HCEC 1CT (cell line): ENCODE measurements at regions not wholly inside any gene's neighbourhood (a gene's known extent, or its start where the extent isn't known, plus 50 kb on each side); places are given as distances from the start of the nearest gene placed in this dataset.
"Not testable (repeated sequence)": the region's sequence is repeated elsewhere in the genome, so short reads cannot be mapped to it uniquely, and the experiment has no call there.

Source experiments
- DNase-seq: peaks from one replicate; pipeline ENCODE4 v3.0.0-alpha.2; 2017

GRCh38 chr3:125697979-125698640, 102.8 kb upstream of the OSBPL11 start:
- peak; percentile 13 for DNase-seq

- DNase-seq, result no peak
These were observed 120.4 kb upstream of the OSBPL11 start for GRCh38 chr3:125715651-125716050.

GRCh38 chr3:125732151-125732550, 136.9 kb upstream of the OSBPL11 start:
- peak; percentile 86 for DNase-seq

- not testable (repeated sequence) for DNase-seq
These were observed 146.9 kb upstream of the OSBPL11 start for GRCh38 chr3:125741991-125742718.

- peak; percentile 57 for DNase-seq
These were observed 147.5 kb upstream of the OSBPL11 start for GRCh38 chr3:125742845-125743244.

GRCh38 chr3:125757050-125757449, 161.8 kb upstream of the OSBPL11 start:
- not testable (repeated sequence) for DNase-seq

GRCh38 chr3:125758641-125759130, 163.4 kb upstream of the OSBPL11 start:
- DNase-seq, result not testable (repeated sequence)

GRCh38 chr3:125762601-125763000, 167.3 kb upstream of the OSBPL11 start:
- DNase-seq, result not testable (repeated sequence)

- peak; percentile 2 for DNase-seq
These were observed 171.1 kb upstream of the OSBPL11 start for GRCh38 chr3:125766285-125766826.

- not testable (repeated sequence) for DNase-seq
These were observed 171.6 kb upstream of the OSBPL11 start for GRCh38 chr3:125766931-125767330.

- no peak for DNase-seq
These were observed 172.3 kb upstream of the OSBPL11 start for GRCh38 chr3:125767641-125768040.

- not testable (repeated sequence) for DNase-seq
These were observed 173.5 kb upstream of the OSBPL11 start for GRCh38 chr3:125768821-125769220.

GRCh38 chr3:125771506-125771905, 176.2 kb upstream of the OSBPL11 start:
- not testable (repeated sequence) for DNase-seq

- DNase-seq, result not testable (repeated sequence)
These were observed 179.2 kb upstream of the OSBPL11 start for GRCh38 chr3:125774433-125775034.

- not testable (repeated sequence) for DNase-seq
These were observed 179.8 kb upstream of the OSBPL11 start for GRCh38 chr3:125775106-125775505.

- not testable (repeated sequence) for DNase-seq
These were observed 180.5 kb upstream of the OSBPL11 start for GRCh38 chr3:125775606-125776294.

GRCh38 chr3:125779276-125779675, 184.0 kb upstream of the OSBPL11 start:
- DNase-seq, result not testable (repeated sequence)

- not testable (repeated sequence) for DNase-seq
These were observed 184.6 kb upstream of the OSBPL11 start for GRCh38 chr3:125779918-125780317.

- not testable (repeated sequence) for DNase-seq
These were observed 186.4 kb upstream of the OSBPL11 start for GRCh38 chr3:125781678-125782077.

GRCh38 chr3:125790312-125790711, 178.7 kb upstream of the ROPN1B start:
- not testable (repeated sequence) for DNase-seq

GRCh38 chr3:125791021-125791420, 178.0 kb upstream of the ROPN1B start:
- DNase-seq, result not testable (repeated sequence)

GRCh38 chr3:125810010-125810409, 159.0 kb upstream of the ROPN1B start:
- not testable (repeated sequence) for DNase-seq

- peak; percentile 77 for DNase-seq
These were observed 146.8 kb upstream of the ROPN1B start for GRCh38 chr3:125822175-125822574.
